Activated CD8-positive, alpha-beta memory T cell treated with anti-CD3 and anti-CD28 coated beads for 48 hours (primary cell): ENCODE measurements at regions not wholly inside any gene's neighbourhood (a gene's known extent, or its start where the extent isn't known, plus 50 kb on each side); places are given as distances from the start of the nearest gene placed in this dataset.

Experiments used
- DNase-seq, 3 experiments: peaks; one replicate each; pipeline ENCODE4 v3.0.0-alpha.2; 2020; ENCODE audit warnings: low read depth in 2 of 3, low spot score in 2 of 3

- DNase-seq, result no peak
Observed at GRCh38 chr12:93152617-93153016, 223.5 kb upstream of the EEA1 start.

- no peak for DNase-seq
Observed at GRCh38 chr12:93153321-93153720, 224.2 kb upstream of the EEA1 start.

- no peak for DNase-seq
Observed at GRCh38 chr12:93154096-93154728, 223.5 kb upstream of the NUDT4 start.

GRCh38 chr12:93154753-93155480, 222.8 kb upstream of the NUDT4 start:
- no peak for DNase-seq

- DNase-seq, result no peak
Observed at GRCh38 chr12:93156086-93156716, 221.5 kb upstream of the NUDT4 start.

- DNase-seq, result no peak
Observed at GRCh38 chr12:93157279-93157678, 220.4 kb upstream of the NUDT4 start.

- DNase-seq, result no peak
Observed at GRCh38 chr12:93158065-93158843, 219.5 kb upstream of the NUDT4 start.

- no peak for DNase-seq
Observed at GRCh38 chr12:93163260-93164036, 214.3 kb upstream of the NUDT4 start.

GRCh38 chr12:93164103-93164880, 213.4 kb upstream of the NUDT4 start:
- no peak for DNase-seq

- DNase-seq, result no peak
Observed at GRCh38 chr12:93165384-93165932, 212.3 kb upstream of the NUDT4 start.

- no peak for DNase-seq
Observed at GRCh38 chr12:93166541-93167307, 211.0 kb upstream of the NUDT4 start.

GRCh38 chr12:93167331-93167730, 210.4 kb upstream of the NUDT4 start:
- no peak for DNase-seq

GRCh38 chr12:93167841-93168492, 209.8 kb upstream of the NUDT4 start:
- DNase-seq, result no peak

- DNase-seq, result no peak
Observed at GRCh38 chr12:93168751-93169150, 209.0 kb upstream of the NUDT4 start.

GRCh38 chr12:93169536-93169935, 208.2 kb upstream of the NUDT4 start:
- no peak for DNase-seq

- no peak for DNase-seq
Observed at GRCh38 chr12:93170928-93171327, 206.8 kb upstream of the NUDT4 start.

GRCh38 chr12:93173178-93173957, 204.4 kb upstream of the NUDT4 start:
- DNase-seq, result no peak

- no peak for DNase-seq
Observed at GRCh38 chr12:93174048-93174447, 203.7 kb upstream of the NUDT4 start.
